Transverse colon (tissue), 3 donors: ENCODE measurements at regions not wholly inside any gene's neighbourhood (a gene's known extent, or its start where the extent isn't known, plus 50 kb on each side); places are given as distances from the start of the nearest gene placed in this dataset.

ENCODE experiments used
- POLR2A ChIP-seq: fragments of 450-650 bp; IDR thresholded peaks from one replicate; pipeline ENCODE4 v1.6.1; 2016; ENCODE audit warnings: antibody characterized with exemption, mild to moderate bottlenecking, moderate library complexity
- POLR2AphosphoS5 ChIP-seq, 3 donors: sonication (generic); formaldehyde crosslinking; IDR thresholded peaks; one replicate each; pipeline ENCODE4 v1.6.1; 2016; ENCODE audit warnings: antibody characterized with exemption in 3 of 3

GRCh38 chr1:242754125-242754524 lies 229.6 kb upstream of the PLD5 start:
- TF ChIP-seq POLR2A, result no peak
- no peak for TF ChIP-seq POLR2AphosphoS5 (IDR thresholded peaks at IDR 0.05)
